HG02571 (cell line): ENCODE measurements at regions not wholly inside any gene's neighbourhood (a gene's known extent, or its start where the extent isn't known, plus 50 kb on each side); places are given as distances from the start of the nearest gene placed in this dataset.
"Not testable (repeated sequence)": the region's sequence is repeated elsewhere in the genome, so short reads cannot be mapped to it uniquely, and the experiment has no call there.

Source experiments
- ATAC-seq: cut with Tn5 transposase; IDR thresholded peaks from one replicate; pipeline ENCODE4 v1.9.1; 2021; ENCODE audit warnings: mild to moderate bottlenecking, moderate library complexity; ENCODE audit not compliant: unreplicated experiment

- no peak for ATAC-seq
Observed at GRCh38 chr4:3864742-3865721, 98.8 kb downstream of the ADRA2C start.

- ATAC-seq: no peak
Observed at GRCh38 chr4:3865986-3866812, 100.0 kb downstream of the ADRA2C start.

- ATAC-seq: no peak
Observed at GRCh38 chr4:3866813-3867129, 100.6 kb downstream of the ADRA2C start.

GRCh38 chr4:3867403-3868100 is 101.4 kb downstream of the ADRA2C start:
- no peak for ATAC-seq

GRCh38 chr4:3868211-3869173 is 102.3 kb downstream of the ADRA2C start:
- no peak for ATAC-seq

- no peak for ATAC-seq
Observed at GRCh38 chr4:3869174-3869572, 103.0 kb downstream of the ADRA2C start.

- ATAC-seq: no peak
Observed at GRCh38 chr4:3869661-3870566, 103.7 kb downstream of the ADRA2C start.

- no peak for ATAC-seq
Observed at GRCh38 chr4:3870567-3870962, 104.4 kb downstream of the ADRA2C start.

- no peak for ATAC-seq
Observed at GRCh38 chr4:3871181-3871852, 105.1 kb downstream of the ADRA2C start.

GRCh38 chr4:3871881-3872833 is 106.0 kb downstream of the ADRA2C start:
- ATAC-seq: no peak

- ATAC-seq: no peak
Observed at GRCh38 chr4:3872834-3873313, 106.7 kb downstream of the ADRA2C start.

- no peak for ATAC-seq
Observed at GRCh38 chr4:3873408-3874027, 107.3 kb downstream of the ADRA2C start.

GRCh38 chr4:3874028-3874415 is 107.8 kb downstream of the ADRA2C start:
- no peak for ATAC-seq

- no peak for ATAC-seq
Observed at GRCh38 chr4:3874525-3875110, 108.4 kb downstream of the ADRA2C start.

- no peak for ATAC-seq
Observed at GRCh38 chr4:3875466-3875865, 109.3 kb downstream of the ADRA2C start.

GRCh38 chr4:3876057-3876845 is 110.1 kb downstream of the ADRA2C start:
- ATAC-seq: not testable (repeated sequence)
